ENCODE measurements at regions not wholly inside any gene's neighbourhood (a gene's known extent, or its start where the extent isn't known, plus 50 kb on each side); places are given as distances from the start of the nearest gene placed in this dataset.

DNA sequence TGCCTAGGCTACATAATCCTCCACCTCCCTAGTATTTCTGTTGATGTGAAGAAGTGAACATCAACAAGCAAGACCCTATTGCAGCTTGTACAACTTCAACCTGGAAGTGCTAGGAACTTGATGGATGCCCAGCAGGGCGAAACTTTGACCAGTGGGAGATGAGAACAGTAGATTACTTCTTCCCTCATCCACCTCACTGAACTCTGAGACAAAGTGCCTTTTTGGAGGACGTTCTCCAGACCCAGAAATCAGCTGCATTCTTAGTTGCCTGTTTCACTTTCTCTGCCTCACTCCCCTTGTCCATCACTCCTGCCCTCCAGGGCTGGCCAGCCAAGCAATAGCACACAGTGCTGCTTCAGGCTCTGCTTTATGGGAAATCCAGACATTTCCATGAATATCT is 683.4 kb downstream of the GALC start:
- TF ChIP-seq, protein P1, sequence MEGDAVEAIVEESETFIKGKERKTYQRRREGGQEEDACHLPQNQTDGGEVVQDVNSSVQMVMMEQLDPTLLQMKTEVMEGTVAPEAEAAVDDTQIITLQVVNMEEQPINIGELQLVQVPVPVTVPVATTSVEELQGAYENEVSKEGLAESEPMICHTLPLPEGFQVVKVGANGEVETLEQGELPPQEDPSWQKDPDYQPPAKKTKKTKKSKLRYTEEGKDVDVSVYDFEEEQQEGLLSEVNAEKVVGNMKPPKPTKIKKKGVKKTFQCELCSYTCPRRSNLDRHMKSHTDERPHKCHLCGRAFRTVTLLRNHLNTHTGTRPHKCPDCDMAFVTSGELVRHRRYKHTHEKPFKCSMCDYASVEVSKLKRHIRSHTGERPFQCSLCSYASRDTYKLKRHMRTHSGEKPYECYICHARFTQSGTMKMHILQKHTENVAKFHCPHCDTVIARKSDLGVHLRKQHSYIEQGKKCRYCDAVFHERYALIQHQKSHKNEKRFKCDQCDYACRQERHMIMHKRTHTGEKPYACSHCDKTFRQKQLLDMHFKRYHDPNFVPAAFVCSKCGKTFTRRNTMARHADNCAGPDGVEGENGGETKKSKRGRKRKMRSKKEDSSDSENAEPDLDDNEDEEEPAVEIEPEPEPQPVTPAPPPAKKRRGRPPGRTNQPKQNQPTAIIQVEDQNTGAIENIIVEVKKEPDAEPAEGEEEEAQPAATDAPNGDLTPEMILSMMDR (IDR thresholded peaks at IDR 0.05) = no peak

DNA sequence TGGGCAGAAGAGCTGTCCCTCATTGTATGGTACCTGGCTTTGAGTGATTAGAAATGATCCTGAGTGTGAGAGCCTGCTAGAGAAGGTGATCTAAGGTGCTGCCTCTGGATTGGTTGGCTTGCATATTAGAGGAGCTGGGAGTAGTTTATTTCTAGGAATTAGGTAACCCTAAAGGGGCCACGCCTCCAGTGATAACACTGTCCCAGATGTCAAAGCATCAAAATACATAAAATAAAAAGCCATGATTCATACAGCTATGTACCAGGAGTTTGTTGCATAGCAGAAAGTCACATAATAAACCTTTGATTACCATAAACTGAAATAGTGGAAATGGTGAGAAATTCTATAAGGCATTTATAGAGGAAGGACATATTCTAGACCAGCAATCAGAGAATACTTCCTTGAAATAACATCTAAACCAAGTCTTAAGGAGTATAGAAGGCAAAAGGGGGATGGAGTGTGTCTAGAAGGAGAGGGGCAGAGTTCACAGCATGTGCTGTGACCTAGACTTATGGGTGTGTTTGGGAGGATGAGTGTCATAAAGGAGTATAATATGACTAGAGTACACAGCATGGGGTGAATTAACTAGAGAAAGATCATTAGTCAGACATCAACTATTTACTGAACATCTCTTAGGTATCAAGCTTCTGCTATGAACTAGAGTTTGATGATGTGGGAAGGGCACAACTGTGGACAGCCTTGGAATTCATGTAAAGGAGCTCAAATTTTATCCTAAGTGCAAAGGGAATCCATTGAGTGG is 686.4 kb downstream of the GALC start:
- TF ChIP-seq, protein P1 (IDR thresholded peaks at IDR 0.05) = no peak

DNA sequence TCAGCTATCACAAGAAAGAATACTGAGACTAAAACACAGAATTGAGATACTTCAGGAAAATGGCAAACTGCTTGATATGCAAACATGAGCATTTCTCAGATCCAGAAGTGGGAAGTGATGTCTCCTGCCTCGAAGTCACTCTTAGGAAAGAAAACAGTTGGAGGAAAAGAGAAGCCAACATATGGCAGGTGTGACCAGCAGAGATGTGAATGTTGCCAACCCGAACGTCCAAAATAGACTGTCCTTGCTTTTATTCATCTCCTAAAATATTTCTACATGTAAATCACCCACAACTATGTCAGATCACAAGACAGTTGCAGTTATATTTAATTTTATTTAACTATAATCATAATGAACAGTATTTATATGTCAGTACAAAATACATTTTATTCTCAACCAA is 687.6 kb downstream of the GALC start:
- TF ChIP-seq, protein P1 (IDR thresholded peaks at IDR 0.05) = no peak

DNA sequence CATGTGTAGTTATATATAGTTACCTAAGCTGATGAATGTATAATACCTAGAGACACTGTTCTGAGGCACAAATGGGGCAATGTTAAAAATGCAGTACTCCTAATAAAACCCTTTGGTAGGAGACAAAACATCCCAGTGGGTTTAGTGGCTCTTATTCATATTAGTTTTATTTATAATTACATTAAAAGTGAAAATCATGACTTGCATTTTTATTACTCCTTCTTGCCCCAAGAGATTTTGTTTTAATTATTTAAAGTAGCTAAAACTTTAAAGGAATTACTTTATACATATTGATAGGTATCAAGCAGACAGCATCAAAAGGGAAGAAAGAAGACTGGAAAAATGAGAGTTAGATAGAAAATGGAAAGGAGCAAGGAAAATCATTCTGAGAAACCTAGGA is 688.6 kb downstream of the GALC start:
- TF ChIP-seq, protein P1 (IDR thresholded peaks at IDR 0.05) = no peak

DNA sequence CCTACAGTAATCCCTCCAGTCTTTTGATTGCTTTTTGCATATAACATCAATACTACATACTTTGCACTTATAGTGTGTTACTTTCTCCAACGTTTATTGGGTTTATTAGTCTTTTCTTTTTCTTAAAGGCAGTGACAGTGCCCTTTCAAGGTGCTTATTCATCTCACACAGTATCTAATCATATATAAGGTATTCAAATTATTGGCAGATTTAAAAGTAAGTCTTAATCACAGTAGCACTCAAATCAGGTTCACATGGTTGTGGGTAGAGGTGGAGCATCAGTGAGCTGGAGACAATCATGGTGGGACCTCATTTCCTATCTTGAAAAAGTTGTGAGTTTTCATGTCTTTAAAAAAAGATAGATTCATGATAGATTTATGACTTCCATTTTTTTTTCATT is 706.2 kb downstream of the GALC start:
- TF ChIP-seq, protein P1 (IDR thresholded peaks at IDR 0.05) = no peak

DNA sequence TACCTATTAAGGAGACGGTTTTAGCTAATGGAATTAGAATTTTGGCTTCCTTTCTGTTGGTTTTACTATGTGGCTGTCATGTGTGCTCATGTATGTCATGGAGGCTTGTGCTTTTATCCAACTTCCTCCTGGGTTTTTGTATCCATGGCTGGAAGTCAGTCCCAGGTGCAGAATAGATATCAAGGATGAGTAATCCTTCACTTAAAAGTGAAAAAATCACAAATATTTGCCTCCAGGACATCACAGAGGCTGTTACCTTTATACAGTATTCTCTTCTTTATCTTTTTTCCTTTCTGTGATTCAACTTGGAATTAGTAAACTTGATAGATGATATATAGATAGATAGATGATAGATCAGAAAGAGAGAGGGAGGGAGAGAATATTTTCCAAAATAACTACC is 706.8 kb downstream of the GALC start:
- TF ChIP-seq, protein P1 (IDR thresholded peaks at IDR 0.05) = no peak

DNA sequence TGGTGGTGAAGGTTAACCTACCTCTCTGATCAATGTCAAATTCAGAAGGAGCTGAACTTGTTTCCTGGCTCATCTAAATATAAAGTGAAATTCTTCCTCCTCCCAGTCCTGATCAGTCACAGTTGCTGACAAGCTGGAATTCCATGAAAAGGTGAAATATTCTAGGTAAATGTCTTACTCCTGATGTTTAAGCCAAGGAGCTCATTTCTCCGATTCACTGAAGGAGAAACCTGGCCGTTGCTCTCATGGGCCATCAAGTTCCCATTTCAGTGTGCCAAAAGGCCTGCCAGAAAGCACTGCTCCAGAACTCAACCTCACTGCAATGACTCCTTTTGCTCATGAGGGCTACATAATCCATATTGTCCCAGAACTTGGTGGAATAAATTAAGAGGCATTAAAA is 707.5 kb downstream of the GALC start:
- TF ChIP-seq, protein P1 (IDR thresholded peaks at IDR 0.05) = no peak

DNA sequence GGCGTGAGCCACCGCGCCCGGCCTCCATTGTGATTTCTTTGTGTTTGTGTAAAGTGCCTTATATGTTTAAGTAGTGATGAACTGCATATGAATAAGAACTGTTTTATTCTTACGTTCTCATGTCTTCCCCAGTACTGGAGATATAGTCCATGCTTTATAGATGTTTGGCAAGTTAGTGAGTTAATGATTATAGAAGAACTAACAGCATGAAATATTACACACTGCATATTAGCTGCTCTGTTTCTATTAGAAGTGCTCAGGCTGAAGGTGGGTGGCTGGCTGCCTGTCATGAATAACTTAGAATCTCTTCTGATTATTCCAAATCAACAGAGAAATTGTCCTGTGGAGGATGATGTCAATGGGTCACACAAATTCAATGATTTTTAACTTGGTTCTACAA is 709.4 kb downstream of the GALC start:
- TF ChIP-seq, protein P1 (IDR thresholded peaks at IDR 0.05) = no peak

Measured in LNCAP (cell line).